IMR-90 (cell line): ENCODE measurements at regions not wholly inside any gene's neighbourhood (a gene's known extent, or its start where the extent isn't known, plus 50 kb on each side); places are given as distances from the start of the nearest gene placed in this dataset.

ENCODE experiments used
- BHLHE40 ChIP-seq: fragments of 150-350 bp; IDR thresholded peaks from 2 replicates; pipeline ENCODE4 v1.6.1; 2016; ENCODE audit warnings: mild to moderate bottlenecking, low read depth, low read length
- CEBPB ChIP-seq: IDR thresholded peaks from 2 replicates; pipeline ENCODE4 v1.6.1; 2012; ENCODE audit warnings: low read depth, low read length, improper control_type of control experiment
- CTCF ChIP-seq: conservative IDR thresholded peaks from 2 replicates; pipeline ENCODE4 v1.5.1; 2012; ENCODE audit warnings: mild to moderate bottlenecking, low read depth, low read length, improper control_type of control experiment
- NFE2L2 ChIP-seq: fragments of 150-350 bp; IDR thresholded peaks from 2 replicates; pipeline ENCODE4 v1.6.1; 2016; ENCODE audit warnings: low read depth, mild to moderate bottlenecking, low read length
- POLR2A ChIP-seq: IDR thresholded peaks from 2 replicates; pipeline ENCODE4 v1.6.1; 2012; ENCODE audit warnings: mild to moderate bottlenecking, low read depth, low read length
- RAD21 ChIP-seq: IDR thresholded peaks from 2 replicates; pipeline ENCODE4 v1.6.1; 2012; ENCODE audit warnings: low read length, improper control_type of control experiment
- RCOR1 ChIP-seq: IDR thresholded peaks from 2 replicates; pipeline ENCODE4 v1.6.1; 2012; ENCODE audit warnings: mild to moderate bottlenecking, low read length, improper control_type of control experiment; ENCODE audit not compliant: insufficient replicate concordance
- SMC3 ChIP-seq: fragments of 150-350 bp; IDR thresholded peaks from 2 replicates; pipeline ENCODE4 v1.6.1; 2016; ENCODE audit warnings: low read depth, mild to moderate bottlenecking, antibody characterized with exemption, low read length, moderate library complexity
- USF2 ChIP-seq: fragments of 150-350 bp; IDR thresholded peaks from 2 replicates; pipeline ENCODE4 v1.6.1; 2017; ENCODE audit warnings: mild to moderate bottlenecking, antibody characterized with exemption, low read length, low read depth

GRCh38 chr2:5897249-5897648, 205.1 kb downstream of the SOX11 start:
- TF ChIP-seq RCOR1 (no peak), CTCF (no peak), BHLHE40 (no peak), NFE2L2 (no peak), POLR2A (no peak), CEBPB (no peak), USF2 (no peak), SMC3 (no peak), RAD21 (no peak)
